GM21360 (cell line): ENCODE measurements at regions not wholly inside any gene's neighbourhood (a gene's known extent, or its start where the extent isn't known, plus 50 kb on each side); places are given as distances from the start of the nearest gene placed in this dataset.

ENCODE experiments used
- ATAC-seq: cut with Tn5 transposase; IDR thresholded peaks from one replicate; pipeline ENCODE4 v1.9.1; 2021; ENCODE audit warnings: mild to moderate bottlenecking, moderate library complexity; ENCODE audit not compliant: unreplicated experiment

DNA sequence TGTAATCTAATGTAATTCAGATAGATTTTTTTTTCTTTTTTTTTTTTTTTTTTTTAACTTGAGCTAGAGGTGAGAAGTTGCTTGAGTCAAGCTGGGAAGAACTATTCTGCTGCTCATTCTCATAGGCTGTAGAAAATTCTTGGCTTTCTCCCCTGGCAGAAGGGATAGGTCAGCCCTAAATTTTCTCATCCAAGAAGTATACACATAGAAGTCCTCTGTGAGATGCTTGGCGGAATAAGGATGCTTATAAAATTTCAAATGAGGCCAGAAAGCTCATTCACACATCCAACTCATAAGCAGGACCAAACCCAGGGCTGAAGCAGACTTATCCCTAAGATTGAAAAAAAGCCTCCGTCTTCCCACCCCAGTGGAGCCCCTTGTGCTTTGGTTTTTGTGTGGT lies 572.5 kb downstream of the SQOR start:
- ATAC-seq = no peak

DNA sequence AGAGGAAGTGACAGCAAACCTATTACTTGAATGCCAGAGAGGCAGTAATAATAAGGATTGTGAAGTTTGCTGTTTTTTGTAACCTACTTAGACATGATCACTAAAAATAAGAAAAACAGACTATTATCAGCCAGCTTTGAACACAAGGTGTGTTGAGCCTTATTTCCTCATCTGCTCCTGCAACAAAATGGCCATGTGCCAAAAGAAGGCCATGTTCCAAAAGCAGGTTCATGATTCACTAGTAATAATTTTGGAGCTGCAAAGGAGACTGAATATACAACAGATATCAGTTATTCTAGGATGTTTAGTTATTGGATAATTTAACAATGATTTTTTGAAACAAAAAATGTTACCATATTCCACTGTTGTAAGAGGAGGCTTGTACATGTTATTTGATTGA lies 578.7 kb downstream of the SQOR start:
- ATAC-seq = no peak

DNA sequence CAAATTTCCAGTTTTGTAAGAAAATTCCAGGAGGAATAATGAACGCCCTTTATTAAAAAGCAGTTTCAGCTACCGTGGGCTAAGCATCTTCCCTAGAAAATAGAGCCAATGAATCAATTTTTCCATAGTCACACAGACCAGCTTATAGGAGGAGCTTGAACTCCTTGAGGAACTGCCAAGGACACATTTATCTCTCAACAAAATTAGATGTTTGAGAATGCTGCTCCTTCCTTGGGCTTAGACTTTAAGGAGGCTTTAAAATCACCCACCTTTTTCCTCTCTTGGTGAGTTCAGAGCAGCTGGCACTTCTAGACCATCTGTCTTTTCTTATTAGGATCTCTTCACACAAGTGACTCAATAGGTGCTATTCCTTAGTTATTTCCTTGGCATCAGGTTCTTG lies 588.0 kb downstream of the SQOR start:
- ATAC-seq = no peak

DNA sequence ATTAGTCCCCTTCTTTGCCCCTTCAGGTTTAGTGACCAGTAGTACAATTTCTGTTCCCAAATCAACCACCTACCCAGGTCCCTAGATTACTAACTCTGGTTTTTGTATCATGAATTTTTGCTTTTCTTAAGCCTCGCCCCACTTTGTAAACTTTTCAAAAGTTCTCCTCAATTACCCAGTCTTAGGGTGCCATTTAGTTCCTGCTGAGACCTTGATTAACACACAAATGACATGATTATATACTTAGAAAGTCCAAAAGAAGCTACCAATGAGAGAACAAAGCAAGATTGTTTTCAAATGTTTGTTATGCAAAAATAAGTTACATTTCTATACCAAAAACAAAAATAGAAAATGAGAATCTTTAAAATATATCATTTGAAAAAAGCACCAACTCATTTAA lies 594.4 kb downstream of the SQOR start:
- no peak for ATAC-seq

DNA sequence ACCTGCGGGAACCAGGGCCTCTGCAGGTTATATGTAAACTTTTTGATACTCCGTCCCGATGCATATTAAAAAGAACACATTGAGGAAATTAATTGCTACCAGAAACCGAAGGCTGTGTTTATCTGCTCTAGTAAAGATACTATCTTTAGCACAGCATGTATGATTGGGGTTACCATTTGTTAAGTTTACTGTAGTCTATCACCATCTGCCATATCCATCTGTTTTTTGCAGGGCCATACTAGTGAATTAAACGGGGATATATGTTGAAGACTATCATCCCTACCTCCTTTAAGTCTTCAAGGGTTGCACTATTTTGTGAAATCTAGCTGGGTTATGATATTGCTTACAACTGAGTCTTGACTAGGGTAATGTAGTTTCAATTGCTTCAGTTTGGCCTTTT lies 597.0 kb downstream of the SQOR start:
- ATAC-seq = no peak

DNA sequence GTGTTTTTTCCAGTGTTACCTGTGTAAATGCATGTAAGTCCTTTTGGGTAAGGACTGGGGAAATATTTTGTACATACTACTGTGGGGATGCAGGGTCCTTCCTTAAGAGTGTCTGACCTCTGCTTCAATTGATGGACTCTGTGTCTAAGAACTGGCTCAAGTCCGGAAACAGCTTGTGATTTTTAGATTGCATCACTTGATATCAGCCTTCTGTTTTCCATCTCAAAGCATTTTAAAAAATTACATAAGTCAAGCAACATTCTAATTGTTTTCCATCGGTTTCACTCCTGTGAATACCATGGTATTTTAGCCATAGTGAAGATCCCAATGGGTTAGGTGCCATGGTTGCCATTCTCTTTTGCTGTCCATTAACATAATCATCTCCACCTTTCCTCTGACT lies 597.6 kb downstream of the SQOR start:
- no peak for ATAC-seq

DNA sequence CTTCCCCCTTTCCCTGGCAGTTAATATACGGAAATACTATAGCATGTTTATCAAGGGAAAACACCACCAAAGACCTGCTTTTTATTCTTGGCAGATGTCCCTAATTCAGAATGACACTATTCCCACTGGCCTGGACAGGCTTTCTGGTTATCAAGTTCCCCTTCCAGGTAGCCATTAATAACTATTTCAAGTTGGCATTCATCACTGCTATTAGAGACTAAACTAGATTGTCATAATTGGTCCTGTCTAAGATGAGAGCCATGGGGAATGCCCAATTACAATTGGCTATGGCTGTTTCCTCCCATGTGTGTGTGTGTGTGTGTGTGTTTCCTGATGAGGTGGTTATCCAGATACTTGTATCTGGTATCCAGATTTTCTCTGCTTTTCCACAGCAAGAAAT lies 608.1 kb downstream of the SQOR start:
- no peak for ATAC-seq

DNA sequence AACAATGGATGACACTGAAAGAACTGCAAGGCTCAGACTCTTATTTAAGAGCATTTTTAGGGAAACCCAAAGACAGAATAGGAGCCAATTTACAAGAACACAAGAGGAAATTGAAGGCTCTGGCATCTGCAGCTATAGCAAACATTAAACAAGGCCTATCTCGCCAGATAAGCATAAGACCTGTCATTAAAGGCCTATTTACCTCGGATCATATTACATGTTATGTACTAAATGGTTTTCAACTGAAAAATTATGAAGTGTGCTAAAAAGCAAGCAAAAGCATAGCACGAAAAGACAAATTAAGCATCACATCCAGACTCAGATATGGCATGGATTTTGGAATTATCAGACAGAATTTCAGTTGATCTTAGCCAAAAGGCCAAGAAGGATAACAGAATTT lies 617.1 kb downstream of the SQOR start:
- ATAC-seq = no peak

DNA sequence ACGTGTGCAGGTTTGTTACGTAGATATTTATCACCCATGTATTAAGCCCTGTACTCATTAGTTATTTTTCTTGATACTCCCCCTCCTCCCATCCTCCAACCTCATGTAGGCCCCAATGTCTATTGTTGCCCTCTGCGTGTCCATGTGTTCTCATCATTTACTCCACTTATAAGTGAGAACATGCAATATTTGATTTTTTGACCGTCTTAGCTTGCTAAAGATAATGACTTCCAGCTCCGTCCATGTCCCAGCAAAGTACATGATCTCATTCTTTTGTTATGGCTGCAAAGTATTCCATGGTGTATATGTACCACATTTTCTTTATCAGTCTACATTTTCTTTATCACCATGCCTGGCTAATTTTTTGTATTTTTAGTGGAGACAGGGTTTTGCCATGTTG lies 623.2 kb downstream of the SQOR start:
- no peak for ATAC-seq

DNA sequence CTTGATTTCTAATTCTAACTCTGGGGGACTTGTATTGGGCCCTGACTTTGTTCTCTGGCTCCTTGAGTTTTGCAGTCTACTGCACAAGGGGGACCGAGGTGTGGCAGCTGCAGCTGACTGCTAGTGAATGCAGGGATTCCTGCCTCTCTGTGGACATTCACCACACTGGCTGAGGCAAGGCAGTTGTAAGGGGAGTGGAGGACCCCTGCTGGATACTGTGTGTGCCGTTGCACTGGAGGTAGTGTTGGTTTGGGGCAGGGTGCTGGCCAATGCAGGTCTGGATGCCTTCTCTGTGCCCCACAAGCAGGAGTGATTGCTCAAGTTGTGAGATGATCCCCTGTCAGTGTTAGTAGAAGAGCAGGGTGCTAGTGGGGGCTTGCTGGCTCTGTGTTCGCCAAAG lies 626.1 kb downstream of the SQOR start:
- ATAC-seq = no peak

DNA sequence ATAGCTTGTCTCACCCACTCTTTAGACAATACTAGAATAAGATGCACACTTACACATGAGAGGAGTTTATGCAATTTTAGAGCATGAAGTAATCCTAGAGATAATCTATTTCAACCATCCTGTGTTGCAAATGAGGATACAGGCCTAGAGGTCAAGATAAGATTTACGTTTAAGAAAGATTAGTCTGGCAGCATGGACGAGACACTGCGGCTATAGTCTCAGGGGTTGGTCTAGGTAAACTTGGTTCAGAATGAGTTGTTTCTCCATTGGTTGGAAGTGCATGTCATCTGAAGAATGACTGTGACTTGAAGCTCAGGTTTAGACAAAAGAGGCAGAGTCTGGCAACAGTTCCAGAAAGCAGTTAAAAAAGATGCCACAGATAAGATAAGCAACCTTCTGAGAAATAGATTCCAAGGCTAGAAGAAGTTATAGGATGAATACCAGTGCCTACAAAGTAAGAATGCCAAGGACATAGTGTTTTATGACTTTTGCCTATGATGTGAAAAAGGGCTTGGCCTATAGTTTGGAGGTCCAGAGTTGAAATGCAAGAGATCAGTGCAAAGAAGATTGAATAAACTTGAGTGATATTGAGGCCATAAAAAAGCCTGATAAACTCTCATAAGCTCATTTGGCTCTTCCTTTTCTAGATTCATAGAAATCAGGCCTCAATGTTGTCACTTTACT lies 631.0 kb downstream of the SQOR start:
- ATAC-seq = no peak

DNA sequence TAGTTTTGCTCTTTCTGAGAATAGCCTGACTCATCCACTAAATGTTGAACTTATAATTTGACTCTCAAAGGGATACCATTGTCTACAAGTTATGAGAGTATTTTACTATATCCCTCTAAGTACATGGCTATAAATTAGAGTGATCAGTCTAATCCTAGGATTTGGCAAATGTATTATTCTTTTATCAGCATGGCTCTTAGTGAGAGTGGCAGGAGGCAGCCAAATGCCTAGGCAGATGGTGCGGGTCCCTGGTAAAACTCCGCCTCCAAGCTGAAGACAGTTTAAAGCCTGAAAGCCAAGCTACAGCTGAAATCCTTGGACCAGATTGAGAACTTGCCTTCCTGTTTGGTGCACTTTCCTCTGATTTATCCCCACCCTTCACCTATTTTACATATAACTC lies 631.8 kb downstream of the SQOR start:
- no peak for ATAC-seq

DNA sequence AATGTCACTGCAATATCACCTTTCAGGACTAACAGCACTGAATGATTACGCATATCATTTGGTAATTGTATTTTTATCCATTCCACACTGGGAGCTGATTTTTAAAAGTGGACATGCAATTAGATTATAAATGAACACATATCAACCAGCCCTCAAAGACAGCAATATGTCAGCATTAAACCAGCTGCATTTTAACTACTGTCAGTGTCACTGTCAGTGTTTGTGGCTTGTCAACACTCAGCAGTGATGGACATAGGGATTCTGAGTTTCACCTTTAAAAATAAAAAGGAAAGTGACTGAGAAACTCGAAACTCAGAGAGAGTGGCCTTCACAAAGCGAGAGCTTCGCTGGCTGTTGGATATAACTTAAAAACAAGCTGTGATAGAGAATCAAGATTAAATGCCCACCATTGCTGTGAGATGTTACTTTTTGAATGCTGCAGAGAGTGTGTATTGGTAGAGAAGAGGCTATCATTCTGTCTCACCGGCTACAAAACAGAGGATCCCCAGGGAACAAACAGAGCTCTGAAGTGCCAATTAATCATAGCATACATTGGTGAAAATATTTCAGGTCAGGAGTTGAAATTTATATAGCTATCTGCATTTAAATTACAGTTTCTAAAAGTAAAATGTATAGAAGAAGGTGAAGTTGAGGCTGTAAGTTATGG lies 635.8 kb downstream of the SQOR start:
- ATAC-seq = no peak

DNA sequence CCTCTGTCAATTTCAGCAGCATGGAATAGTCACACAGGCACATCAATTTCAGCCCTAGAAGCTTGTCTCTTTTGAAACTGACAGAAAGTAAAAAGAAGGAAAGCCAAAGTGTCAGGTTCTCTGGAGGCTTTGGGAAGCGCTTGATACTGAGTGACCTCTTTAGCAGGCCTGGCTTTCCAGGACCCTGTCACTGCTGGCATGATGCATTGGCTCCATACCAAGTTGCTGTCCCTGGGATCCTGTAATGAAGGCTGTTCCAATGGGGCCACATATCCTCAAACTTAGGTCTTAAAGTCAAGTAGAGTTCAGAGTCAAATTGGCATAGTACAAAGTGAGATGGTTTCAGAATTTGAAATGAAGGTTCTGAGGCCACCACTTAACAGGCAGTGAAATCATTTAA lies 640.9 kb downstream of the SQOR start:
- ATAC-seq = no peak

DNA sequence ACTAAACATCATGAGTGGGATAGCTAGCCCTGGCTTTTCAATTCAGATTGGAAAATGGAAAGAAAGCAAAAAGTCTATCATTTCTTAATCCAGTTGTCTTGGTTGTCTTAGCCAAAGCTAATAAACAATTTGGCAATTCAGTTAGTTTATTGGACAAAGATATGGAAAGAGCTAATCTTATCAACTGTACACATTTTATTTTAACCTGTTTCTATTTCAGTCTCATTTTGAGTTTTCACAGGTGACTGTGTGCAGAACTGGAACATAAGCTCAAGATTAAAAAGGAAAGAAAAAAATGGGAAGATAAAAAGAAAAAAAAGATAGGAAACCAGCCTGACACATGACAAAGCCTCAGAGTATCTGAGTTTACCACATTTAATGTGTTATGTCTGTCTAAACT lies 642.6 kb downstream of the SQOR start:
- ATAC-seq = no peak

DNA sequence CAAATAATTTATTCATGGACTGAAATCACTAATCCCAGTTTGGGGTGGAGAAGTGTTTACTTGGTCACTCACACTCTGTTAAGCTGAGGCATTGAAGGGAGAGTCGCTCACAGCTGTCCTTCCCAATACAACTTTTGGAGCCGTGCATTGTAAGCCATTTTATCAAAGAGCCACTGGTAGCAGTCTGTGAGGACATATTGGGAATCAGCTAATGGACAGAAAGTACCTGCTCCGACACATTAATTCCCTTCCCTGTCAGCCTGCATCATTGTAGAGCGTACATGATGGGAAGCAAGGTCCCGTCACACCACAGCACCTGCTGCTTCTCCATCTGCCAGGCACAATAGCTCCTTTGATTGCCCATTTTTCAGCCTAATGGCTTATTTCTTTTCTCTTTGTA lies 643.2 kb downstream of the SQOR start:
- no peak for ATAC-seq

DNA sequence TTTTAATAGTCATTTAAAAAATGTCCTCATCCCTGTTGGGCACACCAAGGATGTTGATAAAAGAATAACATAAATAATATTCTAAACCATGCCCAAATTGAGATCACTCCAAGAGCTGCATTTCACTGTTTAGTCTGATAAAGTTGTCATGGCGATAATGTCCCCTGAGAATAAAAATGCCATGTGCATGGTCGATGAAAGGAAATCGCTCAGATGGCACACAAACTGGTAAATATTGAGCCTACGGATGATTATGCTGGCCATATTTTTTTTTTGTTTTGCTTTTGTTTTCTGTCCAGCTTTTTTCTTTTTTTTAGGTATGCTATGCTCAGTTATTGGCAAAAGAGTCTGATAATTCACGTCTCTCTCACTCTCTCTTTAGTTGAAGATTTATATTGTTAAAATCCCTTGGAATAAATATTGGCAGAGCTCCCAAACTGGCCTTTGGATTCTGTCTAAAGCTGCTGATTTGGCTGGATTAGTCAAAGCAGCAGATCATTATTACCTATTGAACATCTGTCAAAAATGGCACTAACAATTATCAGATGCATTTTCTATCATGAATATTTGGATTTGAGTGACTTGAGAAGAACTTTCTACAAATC lies 643.8 kb downstream of the SQOR start:
- ATAC-seq = no peak

DNA sequence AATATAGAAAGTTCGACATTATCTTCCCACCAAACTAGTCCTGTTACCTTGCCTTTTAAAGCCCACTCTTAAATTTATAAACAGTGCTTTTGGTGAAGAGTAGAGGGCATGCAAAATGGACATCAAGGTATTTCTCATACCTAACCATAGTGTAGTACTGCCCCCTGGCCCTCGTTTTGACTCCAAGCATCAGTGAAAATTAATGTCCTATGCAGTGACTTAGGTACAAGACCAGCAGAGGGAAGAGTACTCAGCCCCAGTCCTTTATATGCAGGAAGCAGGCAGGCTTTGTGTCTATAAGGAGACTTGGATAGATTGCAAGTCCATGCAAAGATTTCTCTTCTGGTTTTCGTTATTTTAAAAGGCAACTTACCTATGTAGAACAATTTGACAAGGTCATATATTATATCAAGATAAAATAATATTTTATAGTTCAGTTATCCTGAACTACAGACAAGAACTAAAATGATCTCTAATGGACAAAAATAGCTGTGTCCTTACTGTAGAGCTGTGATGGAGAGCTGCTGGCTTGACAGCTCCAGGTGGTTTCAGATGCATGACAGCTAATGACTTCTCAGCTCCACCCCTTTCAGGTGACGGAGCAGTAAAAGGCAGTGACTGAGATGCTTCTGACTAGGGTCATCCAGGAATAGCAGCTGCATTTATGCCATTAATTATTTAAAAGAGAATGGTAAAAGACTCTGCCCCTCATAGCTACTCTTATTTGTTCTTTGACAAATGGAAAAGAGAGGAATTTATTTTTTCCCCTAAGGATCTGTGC lies 646.1 kb downstream of the SQOR start:
- no peak for ATAC-seq

DNA sequence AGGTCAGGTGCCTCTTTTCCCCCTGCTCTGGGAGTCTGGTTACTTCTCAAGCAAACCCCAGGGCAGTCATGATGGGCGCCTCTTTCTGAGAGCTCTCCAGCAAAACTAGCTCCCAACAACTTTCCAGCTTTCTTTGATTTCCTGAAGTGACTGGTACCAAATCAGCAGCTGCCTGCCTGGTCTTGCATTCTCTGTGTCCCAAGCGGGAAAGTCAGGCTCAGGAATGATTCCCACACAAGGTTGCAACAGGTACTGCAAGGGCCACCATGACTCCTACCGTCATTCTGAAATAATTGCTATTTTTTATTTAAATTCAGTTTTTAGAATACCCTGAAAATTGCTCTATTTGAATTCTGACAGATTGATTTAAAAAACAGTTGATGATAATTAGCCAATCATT lies 658.7 kb downstream of the SQOR start:
- no peak for ATAC-seq

DNA sequence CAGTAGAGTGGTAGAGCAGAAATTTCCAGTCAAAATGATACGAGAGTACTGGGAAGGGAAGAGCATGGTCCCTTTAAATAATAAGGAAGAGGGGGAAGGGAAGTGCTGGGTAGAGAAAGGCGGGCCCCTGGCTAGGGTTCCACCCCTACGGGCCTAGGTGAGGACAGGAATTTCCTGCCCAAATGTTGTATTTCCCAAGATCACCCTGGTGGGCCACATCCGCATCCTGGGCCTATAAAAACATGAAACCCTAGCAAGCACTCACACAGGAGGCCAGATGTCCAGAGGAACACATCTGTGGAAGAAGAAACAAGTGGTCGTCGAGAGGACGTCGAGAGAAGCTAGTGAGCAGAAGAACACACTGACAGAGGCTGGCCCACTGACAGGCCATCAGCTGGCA lies 661.2 kb downstream of the SQOR start:
- no peak for ATAC-seq

DNA sequence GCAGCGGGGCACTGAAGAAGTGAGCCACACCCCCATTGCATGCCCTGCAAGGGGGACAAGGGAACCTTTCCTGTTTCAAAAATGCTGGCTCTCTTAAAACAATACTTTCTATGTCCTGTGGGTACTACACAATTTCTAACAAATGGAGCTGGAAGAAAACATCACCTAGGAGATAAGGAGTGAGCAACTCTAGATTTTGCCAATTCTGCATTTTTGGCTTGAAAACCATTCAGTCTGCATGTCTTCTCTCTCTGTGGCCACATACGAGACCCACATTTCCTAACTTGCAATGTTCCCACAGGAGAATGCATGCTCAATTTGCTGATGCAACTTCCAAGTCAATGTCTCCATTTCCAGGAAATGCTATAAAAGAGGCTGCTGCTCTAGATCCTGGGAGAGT lies 662.0 kb downstream of the SQOR start:
- no peak for ATAC-seq

DNA sequence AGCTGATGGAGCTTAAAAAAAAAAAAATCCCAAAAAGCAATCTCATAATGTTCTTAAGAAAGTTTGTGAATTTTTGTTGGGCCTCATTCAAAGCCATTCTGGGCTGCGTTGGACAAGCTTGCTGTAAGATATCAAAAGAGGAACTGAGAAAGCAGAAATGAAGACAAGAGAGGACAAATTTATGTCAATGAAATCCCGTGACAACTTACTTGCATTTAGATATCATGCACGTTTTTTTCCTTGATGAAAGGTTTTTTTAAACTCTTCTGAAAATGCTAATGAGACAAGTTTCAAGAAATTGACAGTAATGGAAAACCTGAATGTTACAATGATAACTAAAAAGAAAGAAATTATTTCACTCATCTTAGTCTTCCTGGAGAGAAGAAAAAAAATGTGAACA lies 662.9 kb downstream of the SQOR start:
- peak; percentile 93 for ATAC-seq
